Liver (tissue), 3 donors: ENCODE measurements at regions not wholly inside any gene's neighbourhood (a gene's known extent, or its start where the extent isn't known, plus 50 kb on each side); places are given as distances from the start of the nearest gene placed in this dataset.

Source experiments
- ATF3 ChIP-seq: IDR thresholded peaks from 2 replicates; pipeline ENCODE4 v1.6.1; 2016; ENCODE audit warnings: antibody characterized with exemption
- CTCF ChIP-seq: fragments of 150-350 bp; IDR thresholded peaks from 2 replicates; pipeline ENCODE4 v1.5.1; 2017; ENCODE audit warnings: improper control_type of control experiment, low read depth, low read length; ENCODE audit not compliant: missing input control
- EGR1 ChIP-seq, 2 donors: IDR thresholded peaks; 2 replicates each; pipeline ENCODE4 v1.6.1; 2016 to 2018; ENCODE audit warnings: antibody characterized with exemption in 2 of 2, low read depth in 2 of 2
- FOXA1 ChIP-seq: IDR thresholded peaks from 2 replicates; pipeline ENCODE4 v1.6.1; 2016; ENCODE audit warnings: antibody characterized with exemption
- GABPA ChIP-seq, 2 donors: IDR thresholded peaks in 1 of 2; conservative IDR thresholded peaks in 1 of 2; 2 replicates each; pipeline ENCODE4 v1.6.1; 2016; ENCODE audit warnings: antibody characterized with exemption in 2 of 2, mild to moderate bottlenecking in 1 of 2, moderate library complexity in 1 of 2
- HNF4G ChIP-seq: IDR thresholded peaks from 2 replicates; pipeline ENCODE4 v1.6.1; 2016; ENCODE audit warnings: antibody characterized with exemption
- JUND ChIP-seq, 2 donors: IDR thresholded peaks; 2 replicates each; pipeline ENCODE4 v1.6.1; 2016; ENCODE audit warnings: antibody characterized with exemption in 2 of 2
- MAX ChIP-seq: IDR thresholded peaks from 2 replicates; pipeline ENCODE4 v1.6.1; 2016; ENCODE audit warnings: antibody characterized with exemption
- RAD21 ChIP-seq, 2 donors: IDR thresholded peaks; 2 replicates each; pipeline ENCODE4 v1.6.1; 2016; ENCODE audit warnings: antibody characterized with exemption in 2 of 2, mild to moderate bottlenecking in 2 of 2
- RXRA ChIP-seq, 2 donors: IDR thresholded peaks; 2 replicates each; pipeline ENCODE4 v1.6.1; 2017 to 2018; ENCODE audit warnings: antibody characterized with exemption in 2 of 2, mild to moderate bottlenecking in 1 of 2
- SP1 ChIP-seq: IDR thresholded peaks from 2 replicates; pipeline ENCODE4 v1.6.1; 2018; ENCODE audit warnings: antibody characterized with exemption, mild to moderate bottlenecking
- TAF1 ChIP-seq: conservative IDR thresholded peaks from 2 replicates; pipeline ENCODE4 v1.6.1; 2016; ENCODE audit warnings: antibody characterized with exemption, mild to moderate bottlenecking
- YY1 ChIP-seq: IDR thresholded peaks from 2 replicates; pipeline ENCODE4 v1.6.1; 2016; ENCODE audit warnings: antibody characterized with exemption, mild to moderate bottlenecking
- TF ChIP-seq, protein P1 (sequence below): IDR thresholded peaks from 2 replicates; pipeline ENCODE4 v1.6.1; 2016; ENCODE audit warnings: antibody characterized with exemption, mild to moderate bottlenecking
- donor health status: healthy.
- donor health status: healthy.

DNA sequence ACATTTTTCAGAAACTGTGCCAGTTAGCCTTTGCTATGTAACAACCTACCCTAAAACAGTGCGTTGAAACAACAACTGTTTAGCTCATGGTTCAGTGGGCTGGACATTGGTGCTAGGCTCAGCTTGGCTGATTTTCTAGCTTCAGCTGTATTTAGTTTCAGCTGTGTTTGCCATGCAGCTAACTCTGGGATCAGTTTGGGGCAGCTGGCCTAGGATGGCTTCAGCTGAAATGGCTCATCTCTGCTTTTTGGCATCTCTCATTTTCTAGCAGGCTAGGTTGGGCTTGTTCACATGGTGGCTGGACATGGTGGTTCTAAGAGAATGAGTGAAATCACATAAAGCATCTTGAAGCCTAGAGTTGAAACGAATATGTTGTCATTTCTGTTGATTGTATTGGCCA is 464.2 kb downstream of the QKI start:
- TF ChIP-seq CTCF (no peak), EGR1 (IDR thresholded peaks at IDR 0.05; ENCODE audit: low read depth in 2 of 2) (no peak), HNF4G (no peak), TAF1 (no peak), ATF3 (no peak), JUND (IDR thresholded peaks at IDR 0.05) (no peak), YY1 (no peak), RAD21 (IDR thresholded peaks at IDR 0.05) (no peak), SP1 (no peak), MAX (no peak), FOXA1 (no peak), GABPA (IDR thresholded peaks at IDR 0.05 in 1 of 2, conservative IDR thresholded peaks at IDR 0.05 in 1 of 2) (no peak), RXRA (IDR thresholded peaks at IDR 0.05) (no peak)
- TF ChIP-seq, protein P1, sequence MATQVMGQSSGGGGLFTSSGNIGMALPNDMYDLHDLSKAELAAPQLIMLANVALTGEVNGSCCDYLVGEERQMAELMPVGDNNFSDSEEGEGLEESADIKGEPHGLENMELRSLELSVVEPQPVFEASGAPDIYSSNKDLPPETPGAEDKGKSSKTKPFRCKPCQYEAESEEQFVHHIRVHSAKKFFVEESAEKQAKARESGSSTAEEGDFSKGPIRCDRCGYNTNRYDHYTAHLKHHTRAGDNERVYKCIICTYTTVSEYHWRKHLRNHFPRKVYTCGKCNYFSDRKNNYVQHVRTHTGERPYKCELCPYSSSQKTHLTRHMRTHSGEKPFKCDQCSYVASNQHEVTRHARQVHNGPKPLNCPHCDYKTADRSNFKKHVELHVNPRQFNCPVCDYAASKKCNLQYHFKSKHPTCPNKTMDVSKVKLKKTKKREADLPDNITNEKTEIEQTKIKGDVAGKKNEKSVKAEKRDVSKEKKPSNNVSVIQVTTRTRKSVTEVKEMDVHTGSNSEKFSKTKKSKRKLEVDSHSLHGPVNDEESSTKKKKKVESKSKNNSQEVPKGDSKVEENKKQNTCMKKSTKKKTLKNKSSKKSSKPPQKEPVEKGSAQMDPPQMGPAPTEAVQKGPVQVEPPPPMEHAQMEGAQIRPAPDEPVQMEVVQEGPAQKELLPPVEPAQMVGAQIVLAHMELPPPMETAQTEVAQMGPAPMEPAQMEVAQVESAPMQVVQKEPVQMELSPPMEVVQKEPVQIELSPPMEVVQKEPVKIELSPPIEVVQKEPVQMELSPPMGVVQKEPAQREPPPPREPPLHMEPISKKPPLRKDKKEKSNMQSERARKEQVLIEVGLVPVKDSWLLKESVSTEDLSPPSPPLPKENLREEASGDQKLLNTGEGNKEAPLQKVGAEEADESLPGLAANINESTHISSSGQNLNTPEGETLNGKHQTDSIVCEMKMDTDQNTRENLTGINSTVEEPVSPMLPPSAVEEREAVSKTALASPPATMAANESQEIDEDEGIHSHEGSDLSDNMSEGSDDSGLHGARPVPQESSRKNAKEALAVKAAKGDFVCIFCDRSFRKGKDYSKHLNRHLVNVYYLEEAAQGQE: no peak
